DND-41 (cell line): ENCODE measurements at regions not wholly inside any gene's neighbourhood (a gene's known extent, or its start where the extent isn't known, plus 50 kb on each side); places are given as distances from the start of the nearest gene placed in this dataset.

Experiments used
- ATAC-seq: fragments of 200-7000 bp; cut with Tn5 transposase; 3 replicates; pipeline ENCODE4 v1.9.1; 2021; ENCODE audit warnings: low read depth; ENCODE audit not compliant: insufficient read depth
- DNase-seq: peaks from one replicate; pipeline ENCODE4 v3.0.0-alpha.2; 2020
- H2AFZ ChIP-seq: 2 replicates; pipeline ENCODE4 v1.6.0; 2012; ENCODE audit warnings: low read depth, low read length
- H3K27ac ChIP-seq: 2 replicates; pipeline ENCODE4 v1.5.1; 2012; ENCODE audit warnings: low read length, inconsistent platforms
- H3K27me3 ChIP-seq: fragments of 200-600 bp; sonication (generic); 2 replicates; pipeline ENCODE4 v1.6.0; 2012; ENCODE audit warnings: low read length, mild to moderate bottlenecking, inconsistent platforms; ENCODE audit not compliant: insufficient read depth, poor library complexity
- H3K36me3 ChIP-seq: 2 replicates; pipeline ENCODE4 v1.5.1; 2012; ENCODE audit warnings: low read length, inconsistent platforms; ENCODE audit not compliant: insufficient read depth
- H3K4me1 ChIP-seq: 2 replicates; pipeline ENCODE4 v1.5.1; 2012; ENCODE audit warnings: mild to moderate bottlenecking, low read length; ENCODE audit not compliant: insufficient read depth
- H3K4me2 ChIP-seq: 2 replicates; pipeline ENCODE4 v1.6.0; 2012; ENCODE audit warnings: mild to moderate bottlenecking, moderate library complexity, low read length, inconsistent platforms; ENCODE audit not compliant: insufficient read depth
- H3K4me3 ChIP-seq, 2 experiments: fragments of 200-600 bp in 1 of 2; shearing (Covaris generic) in 1 of 2; 2 replicates each; pipeline ENCODE4 v1.5.1; 2012 to 2016; ENCODE audit warnings: inconsistent platforms in 2 of 2, low read length in 2 of 2, mild to moderate bottlenecking in 2 of 2, low read depth in 1 of 2, moderate library complexity in 1 of 2
- H3K79me2 ChIP-seq: 2 replicates; pipeline ENCODE4 v1.6.0; 2012; ENCODE audit warnings: low read length, inconsistent platforms; ENCODE audit not compliant: insufficient read depth
- H3K9ac ChIP-seq: 2 replicates; pipeline ENCODE4 v1.6.0; 2012; ENCODE audit warnings: low read depth, mild to moderate bottlenecking, inconsistent platforms, low read length, moderate library complexity
- H3K9me3 ChIP-seq: 2 replicates; pipeline ENCODE4 v1.5.1; 2012; ENCODE audit warnings: low read length, moderate library complexity, mild to moderate bottlenecking, inconsistent platforms; ENCODE audit not compliant: insufficient read depth, severe bottlenecking
- H4K20me1 ChIP-seq: 2 replicates; pipeline ENCODE4 v1.6.0; 2012; ENCODE audit warnings: low read length; ENCODE audit not compliant: insufficient read depth
- CTCF ChIP-seq: IDR thresholded peaks from 2 replicates; pipeline ENCODE4 v1.5.1; 2012; ENCODE audit warnings: borderline replicate concordance, low read length, moderate library complexity, mild to moderate bottlenecking; ENCODE audit not compliant: poor library complexity, severe bottlenecking; ENCODE audit errors: extremely low read depth
- EZH2 ChIP-seq: IDR thresholded peaks from 3 replicates; pipeline ENCODE4 v1.6.1; 2012; ENCODE audit warnings: borderline replicate concordance, low read depth, mild to moderate bottlenecking, moderate library complexity, low read length, inconsistent platforms; ENCODE audit not compliant: severe bottlenecking

- no peaks in the 10 kb centered on the region for H3K27me3 ChIP-seq
- TF ChIP-seq EZH2, result no peak
- TF ChIP-seq CTCF, result no peak
- H4K20me1 ChIP-seq, result no peaks in the 10 kb centered on the region
- no peak for DNase-seq
- no peaks in the 10 kb centered on the region for H3K9me3 ChIP-seq
- H3K4me2 ChIP-seq, result no peak overlapping the region
- no peak overlapping the region for H3K4me3 ChIP-seq
- ATAC-seq, result no peak
- H2AFZ ChIP-seq, result no peak overlapping the region
- H3K27ac ChIP-seq, result no peak overlapping the region
- no peak overlapping the region for H3K9ac ChIP-seq
- no peaks in the 10 kb centered on the region for H3K36me3 ChIP-seq
- no peaks in the 10 kb centered on the region for H3K4me1 ChIP-seq
- H3K79me2 ChIP-seq, result no peaks in the 10 kb centered on the region
Measured at GRCh38 chr4:136505020-136505419, 1027.3 kb downstream of the PCDH18 start.

GRCh38 chr4:136495851-136496250 is 1036.4 kb downstream of the PCDH18 start:
- no peak overlapping the region for H3K9ac ChIP-seq
- no peak overlapping the region for H2AFZ ChIP-seq
- no peaks in the 10 kb centered on the region for H3K79me2 ChIP-seq
- no peaks in the 10 kb centered on the region for H3K4me1 ChIP-seq
- no peak for DNase-seq
- no peaks in the 10 kb centered on the region for H4K20me1 ChIP-seq
- no peak for TF ChIP-seq CTCF
- TF ChIP-seq EZH2, result no peak
- H3K4me2 ChIP-seq, result no peak overlapping the region
- no peaks in the 10 kb centered on the region for H3K36me3 ChIP-seq
- H3K27ac ChIP-seq, result no peak overlapping the region
- H3K9me3 ChIP-seq, result no peaks in the 10 kb centered on the region
- ATAC-seq, result no peak
- no peak overlapping the region for H3K4me3 ChIP-seq
- no peaks in the 10 kb centered on the region for H3K27me3 ChIP-seq

GRCh38 chr4:136495076-136495475 is 1037.2 kb downstream of the PCDH18 start:
- Histone ChIP-seq H3K4me2 (no peak overlapping the region), H3K9me3 (no peaks in the 10 kb centered on the region), H4K20me1 (no peaks in the 10 kb centered on the region), H3K4me3 (no peak overlapping the region), H3K79me2 (no peaks in the 10 kb centered on the region), H2AFZ (no peak overlapping the region), H3K27ac (no peak overlapping the region), H3K9ac (no peak overlapping the region), H3K4me1 (no peaks in the 10 kb centered on the region), H3K27me3 (no peaks in the 10 kb centered on the region), H3K36me3 (no peaks in the 10 kb centered on the region)
- ATAC-seq (no peak), DNase-seq (no peak)
- TF ChIP-seq CTCF (no peak), EZH2 (no peak)

GRCh38 chr4:136489101-136489500 is 1043.2 kb downstream of the PCDH18 start:
- DNase-seq (no peak), ATAC-seq (no peak)
- no peak overlapping the region for H3K9ac ChIP-seq
- H3K4me3 ChIP-seq, result no peak overlapping the region
- H3K9me3 ChIP-seq, result peaks cover 3% of the 10 kb centered on the region
- no peak overlapping the region for H2AFZ ChIP-seq
- H3K36me3 ChIP-seq, result no peaks in the 10 kb centered on the region
- no peaks in the 10 kb centered on the region for H3K27me3 ChIP-seq
- TF ChIP-seq EZH2, result no peak
- TF ChIP-seq CTCF, result no peak
- no peak overlapping the region for H3K4me2 ChIP-seq
- H3K79me2 ChIP-seq, result no peaks in the 10 kb centered on the region
- H4K20me1 ChIP-seq, result no peaks in the 10 kb centered on the region
- H3K4me1 ChIP-seq, result no peaks in the 10 kb centered on the region
- no peak overlapping the region for H3K27ac ChIP-seq
